HL-60 (cell line): ENCODE measurements at regions not wholly inside any gene's neighbourhood (a gene's known extent, or its start where the extent isn't known, plus 50 kb on each side); places are given as distances from the start of the nearest gene placed in this dataset.

ENCODE experiments used
- DNase-seq, 2 experiments: peaks; one replicate each; pipeline ENCODE4 v3.0.0-alpha.2; 2010 to 2020; ENCODE audit warnings: low read depth in 1 of 2, low spot score in 1 of 2
- H3K27ac ChIP-seq: fragments of 250-450 bp; sonication (Bioruptor Pico); replicated peaks from 2 replicates; pipeline ENCODE4 v1.5.1; 2020; ENCODE audit warnings: mild to moderate bottlenecking, moderate library complexity
- H3K27me3 ChIP-seq: fragments of 250-450 bp; sonication (Bioruptor Pico); 2 replicates; pipeline ENCODE4 v1.5.1; 2021; ENCODE audit warnings: mild to moderate bottlenecking, moderate library complexity; ENCODE audit not compliant: insufficient read depth, poor library complexity, severe bottlenecking
- H3K4me3 ChIP-seq: replicated peaks from 2 replicates; pipeline ENCODE4 v1.5.1; 2011; ENCODE audit warnings: mild to moderate bottlenecking, control low read depth, low read length; ENCODE audit not compliant: insufficient read depth
- GABPA ChIP-seq: IDR thresholded peaks from 2 replicates; pipeline ENCODE4 v1.6.1; 2012; ENCODE audit warnings: low read depth
- POLR2AphosphoS5 ChIP-seq: IDR thresholded peaks from 2 replicates; pipeline ENCODE4 v1.6.1; 2012; ENCODE audit warnings: low read depth
- SPI1 ChIP-seq: IDR thresholded peaks from 2 replicates; pipeline ENCODE4 v1.6.1; 2012; ENCODE audit warnings: low read depth, mild to moderate bottlenecking, borderline replicate concordance
- TF ChIP-seq, protein P1 (sequence below): IDR thresholded peaks from 2 replicates; pipeline ENCODE4 v1.6.1; 2012; ENCODE audit warnings: low read depth; ENCODE audit not compliant: insufficient replicate concordance
- TF ChIP-seq, protein P2 (sequence below): IDR thresholded peaks from one replicate; pipeline ENCODE4 v1.5.1; 2011; ENCODE audit warnings: low read length, control low read depth, inconsistent platforms; ENCODE audit not compliant: insufficient read depth

- no peaks in the 10 kb centered on the region for H3K27me3 ChIP-seq
- no peak overlapping the region for H3K27ac ChIP-seq
- H3K4me3 ChIP-seq = no peak overlapping the region
- no peak for TF ChIP-seq GABPA
- no peak for TF ChIP-seq SPI1
- TF ChIP-seq, protein P1, sequence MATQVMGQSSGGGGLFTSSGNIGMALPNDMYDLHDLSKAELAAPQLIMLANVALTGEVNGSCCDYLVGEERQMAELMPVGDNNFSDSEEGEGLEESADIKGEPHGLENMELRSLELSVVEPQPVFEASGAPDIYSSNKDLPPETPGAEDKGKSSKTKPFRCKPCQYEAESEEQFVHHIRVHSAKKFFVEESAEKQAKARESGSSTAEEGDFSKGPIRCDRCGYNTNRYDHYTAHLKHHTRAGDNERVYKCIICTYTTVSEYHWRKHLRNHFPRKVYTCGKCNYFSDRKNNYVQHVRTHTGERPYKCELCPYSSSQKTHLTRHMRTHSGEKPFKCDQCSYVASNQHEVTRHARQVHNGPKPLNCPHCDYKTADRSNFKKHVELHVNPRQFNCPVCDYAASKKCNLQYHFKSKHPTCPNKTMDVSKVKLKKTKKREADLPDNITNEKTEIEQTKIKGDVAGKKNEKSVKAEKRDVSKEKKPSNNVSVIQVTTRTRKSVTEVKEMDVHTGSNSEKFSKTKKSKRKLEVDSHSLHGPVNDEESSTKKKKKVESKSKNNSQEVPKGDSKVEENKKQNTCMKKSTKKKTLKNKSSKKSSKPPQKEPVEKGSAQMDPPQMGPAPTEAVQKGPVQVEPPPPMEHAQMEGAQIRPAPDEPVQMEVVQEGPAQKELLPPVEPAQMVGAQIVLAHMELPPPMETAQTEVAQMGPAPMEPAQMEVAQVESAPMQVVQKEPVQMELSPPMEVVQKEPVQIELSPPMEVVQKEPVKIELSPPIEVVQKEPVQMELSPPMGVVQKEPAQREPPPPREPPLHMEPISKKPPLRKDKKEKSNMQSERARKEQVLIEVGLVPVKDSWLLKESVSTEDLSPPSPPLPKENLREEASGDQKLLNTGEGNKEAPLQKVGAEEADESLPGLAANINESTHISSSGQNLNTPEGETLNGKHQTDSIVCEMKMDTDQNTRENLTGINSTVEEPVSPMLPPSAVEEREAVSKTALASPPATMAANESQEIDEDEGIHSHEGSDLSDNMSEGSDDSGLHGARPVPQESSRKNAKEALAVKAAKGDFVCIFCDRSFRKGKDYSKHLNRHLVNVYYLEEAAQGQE = no peak
- TF ChIP-seq POLR2AphosphoS5 = no peak
- TF ChIP-seq, protein P2, sequence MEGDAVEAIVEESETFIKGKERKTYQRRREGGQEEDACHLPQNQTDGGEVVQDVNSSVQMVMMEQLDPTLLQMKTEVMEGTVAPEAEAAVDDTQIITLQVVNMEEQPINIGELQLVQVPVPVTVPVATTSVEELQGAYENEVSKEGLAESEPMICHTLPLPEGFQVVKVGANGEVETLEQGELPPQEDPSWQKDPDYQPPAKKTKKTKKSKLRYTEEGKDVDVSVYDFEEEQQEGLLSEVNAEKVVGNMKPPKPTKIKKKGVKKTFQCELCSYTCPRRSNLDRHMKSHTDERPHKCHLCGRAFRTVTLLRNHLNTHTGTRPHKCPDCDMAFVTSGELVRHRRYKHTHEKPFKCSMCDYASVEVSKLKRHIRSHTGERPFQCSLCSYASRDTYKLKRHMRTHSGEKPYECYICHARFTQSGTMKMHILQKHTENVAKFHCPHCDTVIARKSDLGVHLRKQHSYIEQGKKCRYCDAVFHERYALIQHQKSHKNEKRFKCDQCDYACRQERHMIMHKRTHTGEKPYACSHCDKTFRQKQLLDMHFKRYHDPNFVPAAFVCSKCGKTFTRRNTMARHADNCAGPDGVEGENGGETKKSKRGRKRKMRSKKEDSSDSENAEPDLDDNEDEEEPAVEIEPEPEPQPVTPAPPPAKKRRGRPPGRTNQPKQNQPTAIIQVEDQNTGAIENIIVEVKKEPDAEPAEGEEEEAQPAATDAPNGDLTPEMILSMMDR = no peak
- no peak for DNase-seq
Observed at GRCh38 chr6:23173234-23173633, 603.9 kb downstream of the HDGFL1 start.

DNA sequence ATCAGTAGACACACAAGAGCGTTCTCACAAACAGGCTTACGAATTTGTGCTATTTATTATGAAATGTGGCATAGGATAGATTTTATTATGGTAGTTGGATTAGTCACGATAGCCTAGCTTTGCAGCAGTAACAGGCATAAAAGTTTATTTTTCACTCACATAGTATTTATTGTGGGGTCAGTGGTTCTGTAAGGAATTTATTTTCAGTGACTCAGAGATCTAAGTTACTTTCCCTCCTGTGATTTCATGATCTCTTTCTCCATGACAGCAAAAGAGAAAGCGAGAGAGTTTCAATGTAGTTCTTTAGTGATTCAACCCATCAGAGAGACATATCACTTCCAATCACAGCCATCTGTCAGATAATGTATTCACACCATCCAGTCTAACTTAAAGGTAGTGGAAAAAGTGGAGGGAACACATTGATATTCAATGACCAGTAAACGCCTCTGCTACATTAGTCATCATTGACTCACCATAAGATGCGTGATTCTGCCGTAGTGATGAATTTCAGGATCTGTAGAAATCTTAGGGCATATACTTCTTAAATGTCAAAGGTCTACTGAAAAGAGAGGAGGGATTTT lies 605.5 kb downstream of the HDGFL1 start:
- Histone ChIP-seq H3K4me3 (no peak overlapping the region), H3K27ac (no peak overlapping the region), H3K27me3 (no peaks in the 10 kb centered on the region)
- TF ChIP-seq GABPA (no peak), SPI1 (no peak)
- TF ChIP-seq, protein P2 = no peak
- TF ChIP-seq, protein P1 = no peak
- no peak for DNase-seq

DNA sequence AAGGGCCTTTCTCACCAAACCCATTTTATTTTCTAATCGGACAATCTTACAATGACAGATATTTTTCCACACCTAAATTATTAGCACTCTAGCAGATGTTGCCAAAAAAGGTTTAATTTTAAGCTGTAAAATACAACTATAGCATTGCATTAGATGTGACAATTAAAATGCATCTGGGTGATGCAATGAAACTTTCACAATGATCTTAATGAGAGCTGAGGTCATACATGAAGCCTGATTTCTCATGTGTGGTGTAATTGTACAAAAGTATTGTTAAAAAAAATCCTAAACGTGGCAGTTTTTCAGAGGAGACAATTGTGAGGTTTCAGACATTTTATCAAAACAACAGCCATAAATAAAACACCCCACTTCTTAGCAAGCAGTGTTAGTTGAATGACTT lies 606.0 kb downstream of the HDGFL1 start:
- H3K27ac ChIP-seq = no peak overlapping the region
- no peak for DNase-seq
- H3K4me3 ChIP-seq = no peak overlapping the region
- TF ChIP-seq POLR2AphosphoS5 = no peak
- TF ChIP-seq, protein P2 = no peak
- TF ChIP-seq SPI1 = no peak
- TF ChIP-seq, protein P1 = no peak
- TF ChIP-seq GABPA = no peak
- H3K27me3 ChIP-seq = no peaks in the 10 kb centered on the region
